GM18951 (cell line): ENCODE measurements at regions not wholly inside any gene's neighbourhood (a gene's known extent, or its start where the extent isn't known, plus 50 kb on each side); places are given as distances from the start of the nearest gene placed in this dataset.

Experiments
- POLR2A ChIP-seq: IDR thresholded peaks from 4 replicates; pipeline ENCODE4 v1.6.1; 2011; ENCODE audit warnings: mild to moderate bottlenecking; ENCODE audit not compliant: insufficient read length, insufficient read depth; ENCODE audit errors: extremely low read depth
- in situ Hi-C: fragments of 300-500 bp; cut with MboI; formaldehyde crosslinking; loops from one replicate; pipeline ENCODE4 v1.12.0; 2022; ENCODE audit warnings: low sequenced_read_pairs, mixed read lengths, inconsistent platforms; ENCODE audit not compliant: unreplicated experiment

DNA sequence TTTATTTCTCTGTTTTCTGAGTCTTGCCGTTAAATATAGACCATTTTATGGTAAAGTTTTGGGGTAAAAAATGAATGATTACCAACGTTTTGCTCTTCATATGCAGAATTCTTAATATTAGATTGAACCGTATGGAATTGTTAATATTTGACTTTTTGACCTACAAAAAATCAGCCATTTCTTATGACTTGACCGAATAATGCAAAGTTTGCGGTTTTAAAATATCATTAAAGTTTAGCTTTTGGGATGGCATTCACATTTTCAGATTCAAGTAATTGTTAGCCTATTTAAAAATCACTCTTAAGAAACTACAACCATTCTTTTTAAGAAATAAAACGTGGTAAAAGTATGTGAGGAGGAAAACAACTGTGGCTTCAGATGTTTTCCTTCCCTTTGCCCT is 138.0 kb downstream of the HAUS1 start:
- TF ChIP-seq POLR2A, result no peak
- in situ Hi-C loops, result no loop called here

DNA sequence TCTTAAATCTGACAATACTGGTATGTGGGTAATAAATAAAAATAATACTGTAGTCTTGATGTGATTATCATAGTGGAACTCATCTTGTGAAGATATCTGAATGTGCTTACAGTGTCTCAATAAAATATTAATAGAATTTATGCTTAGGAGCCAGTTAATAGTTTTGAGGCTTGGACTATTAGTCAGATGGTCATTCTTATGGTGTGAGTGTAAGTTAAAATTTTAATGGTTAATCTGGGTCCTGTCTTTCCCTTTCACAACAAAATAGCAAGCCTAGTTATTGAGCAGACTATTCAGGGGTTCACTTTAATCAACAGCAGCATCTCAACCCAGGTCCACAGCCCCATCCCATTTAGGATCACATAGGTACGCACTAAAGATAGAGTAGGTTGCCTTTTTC is 138.9 kb downstream of the HAUS1 start:
- in situ Hi-C loops, result no loop called here
- TF ChIP-seq POLR2A, result no peak

DNA sequence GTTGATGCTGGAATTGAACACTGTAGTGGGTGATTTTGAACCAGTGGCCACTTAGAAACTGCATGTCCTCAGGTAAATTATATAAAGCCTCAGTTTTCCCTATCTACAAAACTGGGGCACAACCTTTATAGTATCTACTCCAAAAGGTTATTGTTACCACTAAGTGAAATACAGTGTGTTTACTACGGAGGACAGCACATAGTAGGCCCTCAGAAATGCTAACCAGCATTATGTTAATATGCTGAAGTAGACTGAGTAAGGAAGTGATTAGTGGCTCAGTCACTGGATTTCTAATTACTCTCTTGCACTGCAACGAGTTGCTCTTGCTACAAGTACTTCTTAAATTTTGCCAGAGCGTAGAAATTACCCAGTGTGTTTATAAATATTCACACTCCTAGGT is 139.5 kb downstream of the HAUS1 start:
- TF ChIP-seq POLR2A, result no peak
- in situ Hi-C loops, result no loop called here

DNA sequence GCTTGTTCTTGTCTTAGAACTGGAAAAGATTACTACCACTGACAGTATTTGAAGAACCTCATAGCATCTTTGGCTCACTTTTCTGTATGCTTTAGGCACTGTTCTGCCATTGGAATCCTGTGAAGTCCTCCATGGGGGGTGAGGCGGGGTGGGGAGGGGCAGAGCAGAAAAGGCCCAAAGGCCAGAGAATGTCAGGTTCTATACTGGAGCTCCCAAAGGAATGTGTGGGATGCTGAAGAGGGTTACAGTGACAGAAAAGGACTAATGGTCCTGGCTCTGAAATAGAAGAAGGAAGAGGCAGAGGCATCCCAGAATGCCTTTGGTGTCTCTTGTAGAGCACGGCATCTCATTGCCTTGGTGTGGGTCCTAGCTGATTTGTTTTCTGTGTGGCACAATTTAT is 141.9 kb downstream of the HAUS1 start:
- TF ChIP-seq POLR2A, result no peak
- in situ Hi-C loops, result no loop called here

DNA sequence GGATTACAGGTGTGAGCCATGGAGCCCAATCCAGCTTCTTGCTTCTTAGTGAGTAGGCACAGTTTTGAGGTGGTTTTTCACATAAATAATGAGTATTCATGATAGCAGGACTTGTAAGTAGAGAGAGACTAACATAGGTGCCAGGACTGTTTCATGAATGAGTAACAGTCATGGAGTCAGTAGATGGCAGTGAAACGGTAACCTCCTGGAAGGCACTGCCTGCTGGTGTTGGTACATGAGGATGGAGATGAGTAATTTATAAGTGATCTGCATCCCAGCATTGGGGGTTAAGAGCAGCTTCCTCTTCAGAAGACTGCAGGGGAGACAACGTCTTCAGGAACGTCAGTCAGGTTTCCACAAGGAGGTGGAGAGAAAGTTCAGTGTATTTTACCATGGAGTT is 143.8 kb downstream of the HAUS1 start:
- TF ChIP-seq POLR2A, result no peak
- in situ Hi-C loops, result no loop called here

DNA sequence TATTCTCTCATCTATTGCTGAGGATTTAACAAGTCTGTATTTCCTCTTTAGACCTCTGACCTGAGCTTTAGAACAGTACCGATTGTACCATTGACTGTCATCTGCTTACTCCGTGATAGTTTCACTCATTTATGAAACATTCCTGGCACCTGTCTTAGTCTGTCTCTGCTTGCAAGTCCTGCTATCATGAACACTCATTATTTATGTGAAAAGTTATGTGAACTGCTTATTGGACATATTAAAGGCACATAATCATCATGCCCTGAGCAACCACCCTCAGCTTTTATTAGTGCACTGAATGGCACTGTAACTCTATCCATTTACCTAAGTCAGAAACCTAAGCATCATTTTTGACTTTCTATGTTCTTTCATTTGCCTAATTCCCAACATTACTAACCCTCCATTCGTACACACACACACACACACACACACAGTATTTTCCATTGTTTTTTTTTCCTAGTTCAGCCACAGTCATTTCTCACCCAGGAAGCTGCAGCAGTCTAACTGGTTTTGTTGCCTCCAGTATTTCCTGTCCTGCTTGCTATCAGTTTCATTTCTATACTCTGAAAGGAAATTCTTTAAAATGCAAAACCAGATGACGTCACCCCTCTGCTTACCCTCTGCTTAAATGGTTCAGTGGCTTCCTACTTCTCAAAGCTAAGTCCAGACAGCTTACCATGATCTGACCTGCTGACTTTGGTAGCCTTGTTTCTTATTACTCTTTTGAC is 146.1 kb downstream of the HAUS1 start:
- in situ Hi-C loops, result no loop called here
- TF ChIP-seq POLR2A, result peak; percentile 6

DNA sequence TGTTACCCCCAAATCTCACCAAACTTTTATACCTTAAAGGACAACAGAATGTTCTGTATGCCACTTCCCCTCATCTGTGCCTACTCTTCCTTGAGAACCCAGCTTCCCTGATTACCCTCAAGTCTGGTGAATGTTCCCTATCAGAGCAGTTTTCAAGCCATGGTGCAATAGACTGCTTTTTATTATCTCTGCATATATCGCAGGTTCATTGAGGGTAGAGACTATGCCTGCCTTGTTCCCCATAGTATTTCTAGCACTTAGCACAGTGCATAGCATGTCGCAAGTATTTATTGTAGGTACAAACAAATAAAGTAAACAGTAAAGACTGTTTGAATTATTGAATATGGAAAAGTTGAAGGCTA is 146.6 kb downstream of the HAUS1 start:
- TF ChIP-seq POLR2A, result no peak
- in situ Hi-C loops, result no loop called here

DNA sequence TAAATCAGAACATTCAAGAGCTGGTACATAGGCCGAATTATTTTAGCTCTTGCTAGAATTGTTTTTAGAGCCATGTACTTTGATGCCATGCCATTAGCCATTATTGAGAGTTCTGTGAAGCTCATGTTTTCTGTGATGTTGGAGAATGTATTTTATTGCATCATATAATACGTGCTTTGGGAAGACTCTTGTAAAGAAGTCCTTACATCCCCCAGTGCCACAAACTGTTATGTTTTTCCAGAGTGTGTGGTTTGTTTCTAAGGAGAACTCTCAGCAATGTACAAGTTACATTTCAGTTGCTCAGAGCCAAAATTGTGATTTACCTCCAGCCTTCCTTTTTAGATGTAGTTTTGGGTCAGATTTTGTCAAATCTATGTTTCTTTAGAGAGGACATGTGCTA is 148.6 kb downstream of the HAUS1 start:
- in situ Hi-C loops, result no loop called here
- no peak for TF ChIP-seq POLR2A

DNA sequence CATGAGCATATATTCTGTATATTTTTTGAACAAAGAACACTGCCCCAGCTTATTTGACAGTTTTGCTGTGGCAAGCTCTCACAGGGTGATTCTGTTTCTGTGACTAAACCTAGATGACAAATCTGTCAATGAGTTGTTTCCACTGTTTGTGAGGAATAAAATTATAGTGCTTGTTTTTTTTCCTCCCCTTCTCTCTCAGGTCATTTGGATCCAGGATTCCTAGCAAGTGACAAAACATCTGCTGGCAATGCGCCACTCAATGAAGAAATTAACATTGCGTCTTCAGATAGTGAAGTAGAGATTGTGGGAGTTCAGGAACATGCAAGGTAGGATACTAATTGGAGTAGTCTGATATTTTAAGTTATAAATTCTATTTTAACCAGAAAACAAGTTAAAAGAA is 149.3 kb downstream of the HAUS1 start:
- in situ Hi-C loops, result no loop called here
- no peak for TF ChIP-seq POLR2A

DNA sequence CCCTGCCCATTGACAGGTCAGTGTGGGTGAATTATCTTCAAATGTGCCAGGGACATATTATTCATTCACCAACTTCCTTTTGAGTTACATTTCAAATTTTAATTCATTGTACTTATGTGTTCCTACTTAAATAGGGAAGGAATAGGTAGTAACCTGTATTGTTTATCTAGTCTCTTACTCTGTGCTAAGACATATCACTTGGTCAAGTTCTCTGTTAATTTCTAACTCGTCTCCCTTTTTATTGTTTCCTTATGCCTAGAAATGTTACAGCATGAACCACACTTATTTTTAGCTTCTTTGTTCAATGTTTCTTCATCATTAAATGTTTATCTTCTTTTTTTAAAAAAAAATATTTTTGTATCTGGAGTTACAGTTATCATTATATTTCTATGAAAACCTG is 151.9 kb downstream of the HAUS1 start:
- TF ChIP-seq POLR2A, result no peak
- in situ Hi-C loops, result no loop called here

DNA sequence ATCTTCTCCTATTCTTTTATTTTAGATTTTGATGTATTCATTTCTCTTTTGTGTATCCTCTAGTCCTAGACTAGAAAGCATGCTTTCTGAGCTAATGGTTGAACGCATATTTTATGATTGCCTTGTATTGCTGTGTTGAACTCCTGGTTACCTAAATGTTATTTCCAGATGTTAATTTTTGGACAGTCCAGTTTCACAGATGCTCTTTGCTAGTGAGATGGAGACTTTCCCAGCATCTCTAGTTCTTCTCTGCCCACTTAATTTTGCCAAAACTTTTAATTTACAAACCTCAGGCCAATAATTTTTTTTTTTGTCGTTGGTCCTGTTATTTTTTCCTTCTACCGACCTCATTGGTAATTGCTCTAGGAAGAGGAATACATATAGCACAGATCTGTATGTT is 153.2 kb downstream of the HAUS1 start:
- in situ Hi-C loops, result no loop called here
- no peak for TF ChIP-seq POLR2A

DNA sequence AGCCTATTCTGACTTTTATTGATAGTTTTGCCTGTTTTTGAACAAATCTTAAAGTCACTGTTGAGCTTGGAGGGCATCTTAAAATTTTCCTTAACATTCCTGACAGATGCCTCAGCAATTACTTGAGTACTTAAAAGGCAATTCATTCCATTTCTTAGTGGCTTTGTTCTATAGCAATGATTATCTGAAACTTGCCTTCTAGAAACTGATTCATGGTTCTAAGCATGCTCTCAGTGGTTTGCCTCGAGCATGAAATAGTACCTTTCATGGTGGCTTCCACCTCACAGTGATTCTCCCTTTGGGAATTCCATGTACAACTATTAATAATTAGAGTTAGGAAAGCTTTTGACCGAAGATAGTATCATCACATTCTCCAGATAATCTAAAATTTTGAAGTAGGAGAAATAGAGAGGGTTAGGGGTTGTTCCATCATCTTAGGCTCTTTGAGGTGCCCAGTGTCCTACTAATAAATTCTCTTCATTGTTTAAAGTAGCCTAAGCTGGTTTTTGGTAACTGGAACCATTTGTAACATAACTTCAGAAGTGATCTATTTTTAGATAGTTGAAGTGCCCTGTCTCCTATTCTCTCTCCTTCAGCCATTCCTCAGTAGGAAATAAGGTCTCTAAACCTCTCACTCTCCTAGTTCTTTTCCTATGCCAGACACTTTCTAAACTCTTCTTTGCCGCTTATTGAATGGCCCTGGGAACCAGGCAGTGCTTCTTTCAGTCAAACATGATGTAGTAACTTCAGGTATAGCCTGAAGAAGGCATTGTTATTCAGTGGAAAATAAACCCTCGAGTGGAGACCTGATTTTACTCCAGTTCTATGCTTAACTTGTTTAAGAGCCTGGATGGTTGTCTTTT is 156.1 kb downstream of the HAUS1 start:
- in situ Hi-C loops, result no loop called here
- TF ChIP-seq POLR2A, result no peak

DNA sequence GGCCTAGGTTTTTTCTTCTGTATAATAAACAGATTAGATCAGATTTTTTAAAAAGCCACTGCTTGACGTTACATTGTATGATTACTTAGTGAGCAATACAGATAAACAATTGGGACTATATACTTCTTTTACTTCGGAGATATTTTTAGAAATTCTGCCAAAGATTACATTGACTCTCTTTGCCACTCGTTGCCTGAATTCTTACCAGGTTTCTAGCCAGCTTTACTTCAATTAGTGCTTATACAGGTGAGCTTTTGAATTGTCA is 156.6 kb downstream of the HAUS1 start:
- TF ChIP-seq POLR2A, result no peak
- in situ Hi-C loops, result no loop called here

DNA sequence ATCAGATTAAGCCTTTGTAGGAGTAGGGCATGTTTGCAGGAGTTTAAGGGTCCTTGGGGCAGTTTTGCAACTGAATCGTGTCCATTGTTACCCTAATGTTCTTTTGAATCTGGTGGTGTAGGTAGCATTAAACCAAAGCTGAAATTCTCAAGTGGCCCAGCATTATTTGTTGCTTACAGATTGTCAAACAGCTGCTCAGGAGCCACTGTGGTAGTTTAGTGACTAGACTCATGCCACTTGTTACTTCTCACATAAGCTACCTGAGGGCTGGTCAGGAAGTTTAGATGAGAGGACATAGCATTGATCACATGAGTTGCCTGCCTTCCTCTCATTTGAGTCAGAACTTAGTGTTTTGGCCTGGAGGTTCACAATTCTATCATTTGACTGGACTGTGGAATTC is 157.6 kb downstream of the HAUS1 start:
- TF ChIP-seq POLR2A, result no peak
- in situ Hi-C loops, result no loop called here

DNA sequence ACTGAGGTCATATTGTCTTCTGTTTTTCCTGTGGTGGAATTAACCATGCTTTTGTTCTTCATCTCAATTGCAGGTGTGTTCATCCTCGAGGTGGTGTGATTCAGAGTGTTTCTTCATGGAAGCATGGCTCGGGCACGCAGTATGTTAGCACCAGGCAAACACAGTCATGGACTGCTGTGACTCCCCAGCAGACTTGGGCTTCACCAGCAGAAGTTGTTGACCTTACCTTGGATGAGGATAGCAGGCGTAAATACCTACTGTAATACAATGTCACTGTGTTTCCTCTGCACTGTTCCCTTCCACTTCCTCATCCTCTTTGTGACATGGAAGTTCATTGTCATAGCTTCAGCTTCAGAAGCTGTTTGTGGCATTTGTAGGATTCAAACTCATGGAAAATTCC is 158.7 kb downstream of the HAUS1 start:
- in situ Hi-C loops, result no loop called here
- TF ChIP-seq POLR2A, result no peak

DNA sequence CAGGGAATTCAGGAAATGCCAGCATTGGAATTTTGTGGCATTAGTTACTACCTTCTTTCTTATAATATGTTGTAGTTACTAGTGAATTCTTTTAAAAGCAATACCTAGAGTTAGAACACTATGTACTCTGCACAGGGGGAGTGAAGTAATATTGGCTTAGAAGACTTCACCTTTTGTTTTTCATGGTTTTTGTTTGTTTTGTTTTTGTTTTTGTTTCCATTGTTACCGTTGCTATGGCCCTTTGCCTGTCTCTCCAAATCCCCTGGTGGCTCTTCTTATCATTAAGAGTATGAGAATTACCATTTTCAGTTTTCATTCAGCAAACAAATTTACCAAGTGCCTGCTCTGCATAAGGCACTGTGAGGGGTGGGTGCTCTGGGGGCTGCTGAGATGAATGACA is 160.1 kb downstream of the HAUS1 start:
- TF ChIP-seq POLR2A, result no peak
- in situ Hi-C loops, result no loop called here
